ENCODE measurements at regions not wholly inside any gene's neighbourhood (a gene's known extent, or its start where the extent isn't known, plus 50 kb on each side); places are given as distances from the start of the nearest gene placed in this dataset.

- no peak for TF ChIP-seq CTCF (conservative IDR thresholded peaks at IDR 0.05; ENCODE audit: low read length)
- TF ChIP-seq EZH2phosphoT487 (IDR thresholded peaks at IDR 0.05; ENCODE audit: borderline replicate concordance): no peak
Measured at GRCh38 chr10:120988751-120989150, 137.6 kb downstream of the WDR11 start.
